Gastrocnemius medialis (tissue), 4 donors: ENCODE measurements at regions not wholly inside any gene's neighbourhood (a gene's known extent, or its start where the extent isn't known, plus 50 kb on each side); places are given as distances from the start of the nearest gene placed in this dataset.

Experiments
- CTCF ChIP-seq, 5 experiments: fragments of 450-650 bp in 3 of 5; fragments of 200-600 bp in 2 of 5; sonication (generic) in 2 of 5; IDR thresholded peaks in 4 of 5; conservative IDR thresholded peaks in 1 of 5; 1 replicate in 4 of 5; 2 replicates in 1 of 5; pipeline ENCODE4 v1.5.1; 2016 to 2019; ENCODE audit warnings: antibody characterized with exemption in 5 of 5, mild to moderate bottlenecking in 3 of 5, moderate library complexity in 3 of 5
- POLR2A ChIP-seq, 2 donors: fragments of 450-650 bp; IDR thresholded peaks; one replicate each; pipeline ENCODE4 v1.6.1; 2017; ENCODE audit warnings: antibody characterized with exemption in 2 of 2, mild to moderate bottlenecking in 2 of 2, moderate library complexity in 2 of 2

- TF ChIP-seq CTCF (IDR thresholded peaks at IDR 0.05 in 4 of 5, conservative IDR thresholded peaks at IDR 0.05 in 1 of 5) (no peak), POLR2A (IDR thresholded peaks at IDR 0.05) (no peak)
Measured at GRCh38 chr9:87259543-87260518, 237.8 kb upstream of the DAPK1 start.
